IPS-15b (cell line): ENCODE measurements at regions not wholly inside any gene's neighbourhood (a gene's known extent, or its start where the extent isn't known, plus 50 kb on each side); places are given as distances from the start of the nearest gene placed in this dataset.

Experiments used
- H3K27me3 ChIP-seq: one replicate; pipeline ENCODE4 v1.6.1; 2013; ENCODE audit warnings: low read length; ENCODE audit not compliant: control insufficient read depth, insufficient read depth
- H3K36me3 ChIP-seq: one replicate; pipeline ENCODE4 v1.6.1; 2013; ENCODE audit warnings: low read length; ENCODE audit not compliant: control insufficient read depth, insufficient read depth
- H3K4me1 ChIP-seq: one replicate; pipeline ENCODE4 v1.6.1; 2013; ENCODE audit warnings: mild to moderate bottlenecking, low read length; ENCODE audit not compliant: control insufficient read depth, insufficient read depth
- H3K4me3 ChIP-seq: one replicate; pipeline ENCODE4 v1.5.1; 2013; ENCODE audit warnings: low read depth, low read length
- H3K9ac ChIP-seq: one replicate; pipeline ENCODE4 v1.6.1; 2013; ENCODE audit warnings: low read depth, mild to moderate bottlenecking, low read length
- H3K9me3 ChIP-seq: one replicate; pipeline ENCODE4 v1.6.1; 2013; ENCODE audit warnings: mild to moderate bottlenecking, low read length; ENCODE audit not compliant: control insufficient read depth, insufficient read depth

DNA sequence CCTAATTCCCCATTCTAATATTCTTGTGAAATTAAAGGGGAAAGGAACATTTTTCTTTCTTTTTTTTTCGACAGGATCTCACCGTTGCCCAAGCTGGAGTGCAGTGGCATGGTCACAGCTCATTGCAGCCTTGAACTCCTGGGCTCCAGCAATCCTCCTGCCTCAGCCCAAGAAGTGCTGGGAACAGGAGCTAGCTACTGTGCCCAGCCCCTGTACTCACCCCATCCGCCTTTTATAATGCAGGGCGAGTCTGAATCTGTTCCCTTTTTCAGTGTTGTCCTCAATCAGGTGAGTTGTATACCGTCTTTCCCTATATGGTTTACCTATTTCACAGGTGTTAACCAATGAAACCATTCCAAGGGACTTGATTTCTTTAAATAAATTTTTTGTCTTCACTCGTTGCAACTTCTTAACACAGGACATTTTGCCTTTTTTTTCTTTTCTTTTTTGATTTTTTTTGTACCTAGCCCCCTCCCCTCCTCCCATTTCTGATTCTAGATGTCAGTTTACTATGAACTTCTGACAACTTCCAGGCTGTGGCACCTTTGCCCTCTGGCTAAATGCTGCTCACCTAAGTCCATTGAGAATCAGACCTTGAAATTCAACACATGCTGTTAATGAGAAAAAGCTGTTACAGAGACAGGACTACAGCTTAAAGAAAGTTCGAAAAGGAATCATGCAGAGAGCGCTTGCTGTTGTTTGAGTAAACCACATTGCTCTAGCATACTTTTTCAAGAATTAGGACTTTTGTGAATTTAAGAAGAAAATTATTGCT lies 562.1 kb upstream of the KLF12 start:
- H3K4me3 ChIP-seq = no peak overlapping the region
- no peak overlapping the region for H3K9ac ChIP-seq
- no peaks in the 10 kb centered on the region for H3K9me3 ChIP-seq
- no peaks in the 10 kb centered on the region for H3K36me3 ChIP-seq
- no peaks in the 10 kb centered on the region for H3K27me3 ChIP-seq
- H3K4me1 ChIP-seq = peaks cover 2% of the 10 kb centered on the region

DNA sequence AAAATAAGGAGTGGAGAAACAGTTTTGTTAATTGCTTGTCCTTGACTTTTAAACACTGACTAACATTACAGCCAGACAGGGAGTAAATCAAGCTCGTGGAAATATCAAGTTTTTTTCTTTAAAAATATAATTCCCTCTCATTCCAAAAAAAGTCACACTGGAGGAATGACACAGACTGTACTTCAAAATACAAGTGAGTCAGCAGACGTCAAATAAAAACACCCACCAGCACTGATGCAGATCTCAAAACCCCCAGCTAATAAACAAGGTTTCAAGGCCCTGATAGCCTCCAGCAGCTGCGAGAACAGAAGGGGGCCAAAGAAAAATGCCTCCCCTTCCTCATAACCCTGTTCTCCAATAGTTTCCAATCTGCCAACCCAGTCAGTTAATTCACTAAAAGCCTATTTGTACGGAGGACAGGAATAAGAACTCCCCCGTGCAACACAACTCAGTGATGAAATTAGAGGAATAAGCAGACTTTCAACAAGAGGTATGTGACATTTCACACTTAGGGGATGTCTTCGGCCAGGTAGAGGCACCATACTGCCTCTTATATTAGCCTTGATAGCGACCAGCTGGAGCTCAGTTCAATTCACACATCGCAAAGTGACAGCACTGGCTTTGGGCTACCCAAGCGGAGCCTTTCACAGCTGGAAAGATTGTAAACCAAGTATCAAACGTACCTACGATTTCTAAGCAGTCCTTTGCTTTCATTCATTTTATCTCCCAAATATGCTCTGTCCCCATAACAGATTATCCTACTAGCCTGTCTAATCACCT lies 561.0 kb upstream of the KLF12 start:
- no peaks in the 10 kb centered on the region for H3K9me3 ChIP-seq
- no peaks in the 10 kb centered on the region for H3K27me3 ChIP-seq
- H3K4me3 ChIP-seq = no peak overlapping the region
- no peak overlapping the region for H3K9ac ChIP-seq
- H3K4me1 ChIP-seq = peaks cover 2% of the 10 kb centered on the region
- no peaks in the 10 kb centered on the region for H3K36me3 ChIP-seq

GRCh38 chr13:74687442-74688182 lies 553.4 kb upstream of the KLF12 start:
- H3K4me3 ChIP-seq = no peak overlapping the region
- H3K9me3 ChIP-seq = no peaks in the 10 kb centered on the region
- H3K36me3 ChIP-seq = no peaks in the 10 kb centered on the region
- no peak overlapping the region for H3K9ac ChIP-seq
- no peaks in the 10 kb centered on the region for H3K4me1 ChIP-seq
- H3K27me3 ChIP-seq = no peaks in the 10 kb centered on the region

DNA sequence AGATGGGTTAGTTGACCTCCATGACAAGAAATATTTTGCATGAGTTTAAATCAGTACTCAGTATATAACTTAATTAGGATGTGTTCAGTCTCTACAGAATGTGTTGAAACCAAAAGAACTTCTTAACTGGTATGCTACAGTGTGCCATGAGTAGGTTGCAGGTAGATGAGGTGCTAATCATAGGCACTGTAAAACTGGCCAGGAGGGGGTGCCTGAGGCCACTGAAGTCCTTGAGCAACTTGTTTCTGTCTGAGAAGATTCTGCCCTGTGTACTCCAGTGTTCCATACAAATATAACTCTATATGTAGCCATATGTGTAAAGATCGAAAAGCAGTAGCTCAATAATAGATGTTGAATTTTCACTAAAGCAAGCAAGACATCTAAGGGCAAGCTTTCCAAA lies 549.2 kb upstream of the KLF12 start:
- H3K9ac ChIP-seq = no peak overlapping the region
- no peaks in the 10 kb centered on the region for H3K36me3 ChIP-seq
- H3K9me3 ChIP-seq = no peaks in the 10 kb centered on the region
- H3K4me3 ChIP-seq = no peak overlapping the region
- H3K4me1 ChIP-seq = no peaks in the 10 kb centered on the region
- no peaks in the 10 kb centered on the region for H3K27me3 ChIP-seq

GRCh38 chr13:74682746-74683145 lies 548.5 kb upstream of the KLF12 start:
- Histone ChIP-seq H3K27me3 (no peaks in the 10 kb centered on the region), H3K36me3 (no peaks in the 10 kb centered on the region), H3K9ac (no peak overlapping the region), H3K4me1 (no peaks in the 10 kb centered on the region), H3K4me3 (no peak overlapping the region), H3K9me3 (no peaks in the 10 kb centered on the region)

GRCh38 chr13:74681891-74682290 lies 547.7 kb upstream of the KLF12 start:
- no peaks in the 10 kb centered on the region for H3K9me3 ChIP-seq
- no peak overlapping the region for H3K9ac ChIP-seq
- no peak overlapping the region for H3K4me3 ChIP-seq
- H3K4me1 ChIP-seq = no peaks in the 10 kb centered on the region
- no peaks in the 10 kb centered on the region for H3K27me3 ChIP-seq
- no peaks in the 10 kb centered on the region for H3K36me3 ChIP-seq

DNA sequence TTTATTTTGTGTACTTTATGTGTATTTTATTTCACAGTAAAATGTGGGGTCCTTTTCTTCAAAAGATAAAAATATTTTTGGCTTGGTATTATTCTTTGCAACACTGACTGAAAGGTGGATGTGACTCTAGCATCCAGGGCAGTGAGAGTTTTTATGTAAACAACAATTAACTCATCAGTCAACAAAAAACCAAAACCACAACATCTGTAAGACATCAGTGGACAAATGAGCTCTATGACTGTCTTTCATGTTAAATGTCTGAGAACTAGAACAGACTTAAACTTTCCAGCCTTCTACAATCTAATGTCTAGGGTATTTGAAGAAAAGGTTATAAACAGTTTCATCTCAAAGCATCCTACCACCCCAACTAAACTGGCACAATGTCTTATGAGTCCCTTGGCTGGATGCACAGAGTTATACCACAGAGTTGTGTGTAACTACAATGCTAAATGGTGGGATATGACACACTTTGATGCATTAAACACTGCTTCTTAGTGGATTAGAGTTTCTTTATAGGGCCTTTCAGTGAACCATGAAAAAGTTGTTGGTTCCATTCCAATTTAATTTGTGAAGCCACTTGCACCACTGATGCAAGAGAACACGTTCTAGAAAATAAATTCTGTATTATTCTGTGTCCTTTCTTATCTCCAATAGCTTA lies 544.2 kb upstream of the KLF12 start:
- Histone ChIP-seq H3K36me3 (no peaks in the 10 kb centered on the region), H3K27me3 (no peaks in the 10 kb centered on the region), H3K4me1 (no peaks in the 10 kb centered on the region), H3K4me3 (no peak overlapping the region), H3K9ac (no peak overlapping the region), H3K9me3 (no peaks in the 10 kb centered on the region)

DNA sequence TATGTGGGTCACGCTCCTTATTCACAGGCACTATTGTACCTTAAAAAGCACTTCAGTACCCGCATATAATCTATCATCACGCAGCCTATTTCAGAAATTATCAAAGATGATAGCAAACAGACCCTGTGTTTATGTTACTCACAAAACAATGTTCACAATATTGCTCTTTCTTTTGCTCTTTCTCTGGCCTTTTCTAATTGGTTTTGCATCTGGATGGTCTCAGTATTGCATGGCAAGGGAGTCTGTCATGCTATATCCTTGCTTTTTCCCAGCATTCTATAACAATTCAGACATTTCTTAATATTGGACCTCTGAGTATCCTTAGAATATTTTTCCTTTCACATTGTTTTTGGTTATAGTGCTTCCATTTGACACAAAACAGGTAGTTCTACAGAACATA lies 541.8 kb upstream of the KLF12 start:
- H3K9ac ChIP-seq = no peak overlapping the region
- H3K4me3 ChIP-seq = no peak overlapping the region
- no peaks in the 10 kb centered on the region for H3K36me3 ChIP-seq
- H3K9me3 ChIP-seq = no peaks in the 10 kb centered on the region
- H3K4me1 ChIP-seq = no peaks in the 10 kb centered on the region
- no peaks in the 10 kb centered on the region for H3K27me3 ChIP-seq

- Histone ChIP-seq H3K9ac (no peak overlapping the region), H3K27me3 (no peaks in the 10 kb centered on the region), H3K4me1 (no peaks in the 10 kb centered on the region), H3K4me3 (no peak overlapping the region), H3K9me3 (no peaks in the 10 kb centered on the region), H3K36me3 (no peaks in the 10 kb centered on the region)
These were observed 541.0 kb upstream of the KLF12 start for GRCh38 chr13:74675182-74675581.

DNA sequence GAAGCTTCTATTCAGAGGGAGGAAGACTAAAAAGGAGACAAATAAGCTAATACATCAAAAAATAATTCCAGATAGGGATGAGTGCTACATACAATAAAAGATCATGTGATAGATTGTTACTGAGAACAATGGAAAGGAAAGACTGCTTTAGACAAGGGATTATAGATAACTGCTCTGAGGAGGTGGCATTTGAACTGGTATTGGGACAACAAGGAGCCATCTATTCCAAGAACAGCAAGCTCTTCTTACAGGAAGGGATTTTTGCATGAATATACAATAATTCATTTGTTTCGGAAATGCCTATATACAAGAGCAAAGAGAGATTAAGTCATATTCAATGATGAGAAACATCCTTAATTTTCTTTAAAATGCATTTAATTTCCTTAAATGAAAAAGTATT lies 540.5 kb upstream of the KLF12 start:
- Histone ChIP-seq H3K4me1 (no peaks in the 10 kb centered on the region), H3K27me3 (no peaks in the 10 kb centered on the region), H3K4me3 (no peak overlapping the region), H3K9me3 (no peaks in the 10 kb centered on the region), H3K9ac (no peak overlapping the region), H3K36me3 (no peaks in the 10 kb centered on the region)

DNA sequence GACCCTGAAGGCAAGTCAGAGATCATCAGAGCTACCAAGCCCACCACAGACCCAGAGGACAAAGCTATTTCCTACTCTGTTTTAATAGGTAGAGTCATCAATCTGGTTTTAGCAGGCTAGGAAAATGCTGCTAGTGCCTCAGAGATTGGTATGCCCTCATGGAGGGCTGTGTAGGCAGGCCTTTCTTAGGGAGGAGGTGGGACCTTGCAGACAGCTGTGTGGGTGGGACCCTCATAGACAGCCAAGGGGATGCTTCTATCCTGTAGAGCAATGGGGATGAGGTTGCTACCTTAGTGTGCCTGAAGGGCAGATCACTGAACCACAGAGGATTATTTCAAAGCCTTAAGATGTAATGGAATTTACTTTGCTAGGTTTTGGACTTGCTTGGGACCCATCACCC lies 534.9 kb upstream of the KLF12 start:
- no peaks in the 10 kb centered on the region for H3K4me1 ChIP-seq
- no peak overlapping the region for H3K4me3 ChIP-seq
- no peaks in the 10 kb centered on the region for H3K27me3 ChIP-seq
- H3K9ac ChIP-seq = no peak overlapping the region
- no peaks in the 10 kb centered on the region for H3K9me3 ChIP-seq
- no peaks in the 10 kb centered on the region for H3K36me3 ChIP-seq
